Glutamatergic neuron (in vitro differentiated cells): ENCODE measurements at regions not wholly inside any gene's neighbourhood (a gene's known extent, or its start where the extent isn't known, plus 50 kb on each side); places are given as distances from the start of the nearest gene placed in this dataset.

Experiments
- DNase-seq: peaks from one replicate; pipeline ENCODE4 v3.0.0; 2022
- H3K27ac Mint-ChIP-seq: one replicate; pipeline ENCODE4 v1.8.0; 2020; ENCODE audit warnings: mild to moderate bottlenecking, mixed read lengths, inconsistent platforms; ENCODE audit not compliant: unreplicated experiment
- H3K27me3 Mint-ChIP-seq: one replicate; pipeline ENCODE4 v1.8.0; 2020; ENCODE audit warnings: mild to moderate bottlenecking, moderate library complexity, mixed read lengths, inconsistent platforms; ENCODE audit not compliant: unreplicated experiment
- H3K36me3 Mint-ChIP-seq: one replicate; pipeline ENCODE4 v1.8.0; 2020; ENCODE audit warnings: mild to moderate bottlenecking, mixed read lengths, inconsistent platforms; ENCODE audit not compliant: unreplicated experiment
- H3K4me1 Mint-ChIP-seq: one replicate; pipeline ENCODE4 v1.8.0; 2020; ENCODE audit warnings: mild to moderate bottlenecking, low read depth, mixed read lengths, inconsistent platforms; ENCODE audit not compliant: unreplicated experiment
- H3K4me3 Mint-ChIP-seq: one replicate; pipeline ENCODE4 v1.8.0; 2020; ENCODE audit warnings: mild to moderate bottlenecking, mixed read lengths, inconsistent platforms; ENCODE audit not compliant: unreplicated experiment
- H3K9me3 Mint-ChIP-seq: one replicate; pipeline ENCODE4 v1.8.0; 2020; ENCODE audit warnings: mild to moderate bottlenecking, moderate library complexity, mixed read lengths, inconsistent platforms; ENCODE audit not compliant: unreplicated experiment
- CTCF ChIP-seq: fragments of 200-600 bp; sonication (generic); IDR thresholded peaks from one replicate; pipeline ENCODE4 v1.5.0; 2021; ENCODE audit not compliant: partially characterized antibody, unreplicated experiment

GRCh38 chr19:28494461-28494860, 718.5 kb downstream of the UQCRFS1 start:
- DNase-seq: no peak
- no peak overlapping the region for H3K27ac Mint-ChIP-seq
- peaks cover 2% of the 10 kb centered on the region for H3K27me3 Mint-ChIP-seq
- no peak for TF ChIP-seq CTCF
- peaks cover 2% of the 10 kb centered on the region for H3K9me3 Mint-ChIP-seq
- peaks cover 10% of the 10 kb centered on the region for H3K4me1 Mint-ChIP-seq
- H3K4me3 Mint-ChIP-seq: no peak overlapping the region
- H3K36me3 Mint-ChIP-seq: no peaks in the 10 kb centered on the region

- peaks cover 10% of the 10 kb centered on the region for H3K4me1 Mint-ChIP-seq
- TF ChIP-seq CTCF: no peak
- peaks cover 2% of the 10 kb centered on the region for H3K9me3 Mint-ChIP-seq
- H3K27me3 Mint-ChIP-seq: peaks cover 2% of the 10 kb centered on the region
- no peaks in the 10 kb centered on the region for H3K36me3 Mint-ChIP-seq
- no peak overlapping the region for H3K27ac Mint-ChIP-seq
- DNase-seq: no peak
- H3K4me3 Mint-ChIP-seq: no peak overlapping the region
Observed at GRCh38 chr19:28493884-28494283, 719.1 kb downstream of the UQCRFS1 start.

- peaks cover 4% of the 10 kb centered on the region for H3K27me3 Mint-ChIP-seq
- H3K4me1 Mint-ChIP-seq: peaks cover 10% of the 10 kb centered on the region
Observed at GRCh38 chr19:28492621-28493020, 720.3 kb downstream of the UQCRFS1 start.

DNA sequence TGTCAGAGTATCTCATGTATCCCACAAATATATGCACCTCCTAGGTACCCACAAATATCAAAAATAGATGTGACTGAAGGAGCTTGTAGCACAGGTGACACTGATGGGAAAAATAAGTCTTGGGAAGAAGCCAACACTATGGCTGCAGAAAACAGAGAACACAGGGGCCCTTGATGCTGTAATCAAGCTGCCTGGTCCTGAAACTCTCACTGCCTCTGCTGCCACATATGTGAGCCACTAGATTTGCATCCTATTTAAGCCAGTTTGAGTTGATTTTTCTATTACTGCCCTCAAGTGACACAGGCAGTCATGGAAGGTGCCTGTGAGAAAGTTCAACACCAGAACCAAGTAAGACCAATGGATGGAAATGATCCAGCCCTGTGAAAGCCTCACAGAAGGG, 720.8 kb downstream of the UQCRFS1 start:
- Mint-ChIP-seq H3K36me3 (no peaks in the 10 kb centered on the region), H3K4me3 (no peak overlapping the region), H3K27me3 (peaks cover 4% of the 10 kb centered on the region), H3K4me1 (peaks cover 10% of the 10 kb centered on the region), H3K9me3 (no peaks in the 10 kb centered on the region), H3K27ac (no peak overlapping the region)
- no peak for TF ChIP-seq CTCF
- no peak for DNase-seq

More at GRCh38 chr19:28492621-28493020, 720.3 kb downstream of the UQCRFS1 start:
- no peak overlapping the region for H3K27ac Mint-ChIP-seq
- H3K9me3 Mint-ChIP-seq: no peaks in the 10 kb centered on the region
- no peak for TF ChIP-seq CTCF
- DNase-seq: no peak
- H3K4me3 Mint-ChIP-seq: no peak overlapping the region
- no peaks in the 10 kb centered on the region for H3K36me3 Mint-ChIP-seq

GRCh38 chr19:28489776-28490175, 723.2 kb downstream of the UQCRFS1 start:
- H3K27me3 Mint-ChIP-seq: peaks cover 4% of the 10 kb centered on the region
- H3K27ac Mint-ChIP-seq: no peak overlapping the region
- no peak for DNase-seq
- TF ChIP-seq CTCF: no peak
- H3K4me1 Mint-ChIP-seq: peaks cover 13% of the 10 kb centered on the region
- H3K9me3 Mint-ChIP-seq: no peaks in the 10 kb centered on the region
- no peak overlapping the region for H3K4me3 Mint-ChIP-seq
- H3K36me3 Mint-ChIP-seq: no peaks in the 10 kb centered on the region
